ENCODE measurements at regions not wholly inside any gene's neighbourhood (a gene's known extent, or its start where the extent isn't known, plus 50 kb on each side); places are given as distances from the start of the nearest gene placed in this dataset.
A peak's percentile ranks its signal among the peaks of the same experiment; 100 is the strongest.

DNA sequence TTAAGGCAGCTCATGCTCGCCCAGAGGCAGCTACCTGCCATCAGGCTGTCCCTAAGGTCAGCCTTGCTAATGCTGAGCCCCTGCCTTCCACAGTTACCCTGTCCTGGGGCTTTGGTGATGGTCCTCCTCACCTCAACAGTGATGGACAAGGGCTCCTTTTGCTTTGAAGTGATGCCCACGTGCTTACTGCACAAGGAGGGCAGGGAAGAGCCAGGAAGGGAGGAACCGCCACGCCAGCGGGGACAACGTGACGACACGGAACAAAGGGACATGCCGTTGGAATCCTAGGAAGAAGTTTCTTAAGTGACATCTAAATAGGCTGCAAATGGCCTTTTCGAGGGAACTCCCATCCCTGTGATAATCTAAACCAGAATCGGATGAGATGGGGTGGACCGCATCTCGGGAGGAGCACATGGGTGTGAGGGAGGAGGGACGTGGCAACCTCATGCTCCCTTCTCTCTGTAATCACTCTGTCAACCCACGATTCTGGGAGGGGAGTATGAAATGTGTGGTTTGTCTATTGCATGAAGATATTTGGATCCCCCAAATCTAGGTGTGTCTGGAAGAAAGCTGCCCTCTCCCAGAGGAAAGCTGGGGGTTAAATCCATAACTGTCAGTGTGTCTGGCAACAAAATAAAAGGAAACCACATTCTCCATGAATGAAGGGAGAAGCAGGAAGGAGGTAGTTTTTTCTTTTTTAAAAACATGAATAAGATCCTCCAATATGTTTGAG lies 110.9 kb upstream of the IRF2BP2 start (continued):
- TF ChIP-seq, protein P1, sequence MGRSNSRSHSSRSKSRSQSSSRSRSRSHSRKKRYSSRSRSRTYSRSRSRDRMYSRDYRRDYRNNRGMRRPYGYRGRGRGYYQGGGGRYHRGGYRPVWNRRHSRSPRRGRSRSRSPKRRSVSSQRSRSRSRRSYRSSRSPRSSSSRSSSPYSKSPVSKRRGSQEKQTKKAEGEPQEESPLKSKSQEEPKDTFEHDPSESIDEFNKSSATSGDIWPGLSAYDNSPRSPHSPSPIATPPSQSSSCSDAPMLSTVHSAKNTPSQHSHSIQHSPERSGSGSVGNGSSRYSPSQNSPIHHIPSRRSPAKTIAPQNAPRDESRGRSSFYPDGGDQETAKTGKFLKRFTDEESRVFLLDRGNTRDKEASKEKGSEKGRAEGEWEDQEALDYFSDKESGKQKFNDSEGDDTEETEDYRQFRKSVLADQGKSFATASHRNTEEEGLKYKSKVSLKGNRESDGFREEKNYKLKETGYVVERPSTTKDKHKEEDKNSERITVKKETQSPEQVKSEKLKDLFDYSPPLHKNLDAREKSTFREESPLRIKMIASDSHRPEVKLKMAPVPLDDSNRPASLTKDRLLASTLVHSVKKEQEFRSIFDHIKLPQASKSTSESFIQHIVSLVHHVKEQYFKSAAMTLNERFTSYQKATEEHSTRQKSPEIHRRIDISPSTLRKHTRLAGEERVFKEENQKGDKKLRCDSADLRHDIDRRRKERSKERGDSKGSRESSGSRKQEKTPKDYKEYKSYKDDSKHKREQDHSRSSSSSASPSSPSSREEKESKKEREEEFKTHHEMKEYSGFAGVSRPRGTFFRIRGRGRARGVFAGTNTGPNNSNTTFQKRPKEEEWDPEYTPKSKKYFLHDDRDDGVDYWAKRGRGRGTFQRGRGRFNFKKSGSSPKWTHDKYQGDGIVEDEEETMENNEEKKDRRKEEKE (IDR thresholded peaks at IDR 0.05; ENCODE audit: borderline replicate concordance in 1 of 2, control insufficient read depth in 1 of 2, low read depth in 2 of 2, low read length in 1 of 2): no peak
- no peak for TF ChIP-seq MAFF (IDR thresholded peaks at IDR 0.05; ENCODE audit: low read length)
- no peak for TF ChIP-seq GATA2 (CRISPR knock-in tag; IDR thresholded peaks at IDR 0.05)
- TF ChIP-seq MCM3 (IDR thresholded peaks at IDR 0.05): no peak
- TF ChIP-seq, protein P2, sequence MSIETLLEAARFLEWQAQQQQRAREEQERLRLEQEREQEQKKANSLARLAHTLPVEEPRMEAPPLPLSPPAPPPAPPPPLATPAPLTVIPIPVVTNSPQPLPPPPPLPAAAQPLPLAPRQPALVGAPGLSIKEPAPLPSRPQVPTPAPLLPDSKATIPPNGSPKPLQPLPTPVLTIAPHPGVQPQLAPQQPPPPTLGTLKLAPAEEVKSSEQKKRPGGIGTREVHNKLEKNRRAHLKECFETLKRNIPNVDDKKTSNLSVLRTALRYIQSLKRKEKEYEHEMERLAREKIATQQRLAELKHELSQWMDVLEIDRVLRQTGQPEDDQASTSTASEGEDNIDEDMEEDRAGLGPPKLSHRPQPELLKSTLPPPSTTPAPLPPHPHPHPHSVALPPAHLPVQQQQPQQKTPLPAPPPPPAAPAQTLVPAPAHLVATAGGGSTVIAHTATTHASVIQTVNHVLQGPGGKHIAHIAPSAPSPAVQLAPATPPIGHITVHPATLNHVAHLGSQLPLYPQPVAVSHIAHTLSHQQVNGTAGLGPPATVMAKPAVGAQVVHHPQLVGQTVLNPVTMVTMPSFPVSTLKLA (conservative IDR thresholded peaks at IDR 0.05): no peak
- TF ChIP-seq ZNF175 (CRISPR knock-in tag; IDR thresholded peaks at IDR 0.05; ENCODE audit: low read depth): 0 out of 2 replicates have a peak, but pooled peaks have one; percentile 2
- TF ChIP-seq HCFC1 (IDR thresholded peaks at IDR 0.05; ENCODE audit: low read depth, low read length): no peak
- TF ChIP-seq ZNF583 (CRISPR knock-in tag; IDR thresholded peaks at IDR 0.05): no peak
- TF ChIP-seq ZNF263 (CRISPR knock-in tag; IDR thresholded peaks at IDR 0.05; ENCODE audit: borderline replicate concordance): peak; percentile 89

Data from K562 (cell line).